ENCODE measurements at regions not wholly inside any gene's neighbourhood (a gene's known extent, or its start where the extent isn't known, plus 50 kb on each side); places are given as distances from the start of the nearest gene placed in this dataset.
"Not testable (repeated sequence)": the region's sequence is repeated elsewhere in the genome, so short reads cannot be mapped to it uniquely, and the experiment has no call there.

- DNase-seq: no peak
Observed at GRCh38 chr2:15753811-15754702, 162.4 kb downstream of the DDX1 start.

- no peak for DNase-seq
Observed at GRCh38 chr2:15754703-15755099, 163.0 kb downstream of the DDX1 start.

- DNase-seq: no peak
Observed at GRCh38 chr2:15755528-15755927, 163.9 kb downstream of the DDX1 start.

GRCh38 chr2:15756011-15756550, 164.4 kb downstream of the DDX1 start:
- DNase-seq: no peak

GRCh38 chr2:15756882-15757819, 165.5 kb downstream of the DDX1 start:
- DNase-seq: no peak

- no peak for DNase-seq
Observed at GRCh38 chr2:15757820-15758586, 166.3 kb downstream of the DDX1 start.

GRCh38 chr2:15758848-15759247, 167.2 kb downstream of the DDX1 start:
- no peak for DNase-seq

GRCh38 chr2:15759385-15759784, 167.7 kb downstream of the DDX1 start:
- DNase-seq: no peak

GRCh38 chr2:15759791-15760190, 168.1 kb downstream of the DDX1 start:
- DNase-seq: not testable (repeated sequence)

- no peak for DNase-seq
Observed at GRCh38 chr2:15760232-15760910, 168.7 kb downstream of the DDX1 start.

GRCh38 chr2:15761056-15761455, 169.4 kb downstream of the DDX1 start:
- DNase-seq: no peak

- no peak for DNase-seq
Observed at GRCh38 chr2:15761910-15762309, 170.2 kb downstream of the DDX1 start.

GRCh38 chr2:15762449-15762848, 170.8 kb downstream of the DDX1 start:
- no peak for DNase-seq

GRCh38 chr2:15763106-15763821, 171.6 kb downstream of the DDX1 start:
- no peak for DNase-seq

GRCh38 chr2:15763822-15764682, 172.4 kb downstream of the DDX1 start:
- no peak for DNase-seq

GRCh38 chr2:15764683-15765011, 173.0 kb downstream of the DDX1 start:
- no peak for DNase-seq

- DNase-seq: no peak
Observed at GRCh38 chr2:15765211-15765610, 173.5 kb downstream of the DDX1 start.

- DNase-seq: no peak
Observed at GRCh38 chr2:15765686-15766302, 174.1 kb downstream of the DDX1 start.

- no peak for DNase-seq
Observed at GRCh38 chr2:15766303-15766861, 174.0 kb upstream of the MYCN start.

Data from AML-193 (cell line).